Right cardiac atrium (tissue), 5 donors: ENCODE measurements at regions not wholly inside any gene's neighbourhood (a gene's known extent, or its start where the extent isn't known, plus 50 kb on each side); places are given as distances from the start of the nearest gene placed in this dataset.
A peak's percentile ranks its signal among the peaks of the same experiment; 100 is the strongest.

Experiments
- ATAC-seq, 2 donors: fragments of 200-7000 bp; cut with Tn5 transposase; one replicate each; pipeline versions ENCODE4 v1.8.0 to v1.9.1; 2020; ENCODE audit warnings: moderate library complexity in 2 of 2, mild to moderate bottlenecking in 1 of 2
- DNase-seq, 3 donors: peaks; one replicate each; pipeline ENCODE4 v3.0.0-alpha.2; 2020
- H3K27ac ChIP-seq: one replicate; pipeline ENCODE4 v1.5.1; 2013; ENCODE audit warnings: mild to moderate bottlenecking, low read length, control low read depth, moderate library complexity
- H3K27me3 ChIP-seq: one replicate; pipeline ENCODE4 v1.6.1; 2013; ENCODE audit not compliant: control insufficient read depth, insufficient read depth
- H3K4me1 ChIP-seq: one replicate; pipeline ENCODE4 v1.6.1; 2013; ENCODE audit warnings: low read length; ENCODE audit not compliant: control insufficient read depth, insufficient read depth
- H3K4me3 ChIP-seq: one replicate; pipeline ENCODE4 v1.5.1; 2013; ENCODE audit warnings: low read length, control low read depth
- H3K9me3 ChIP-seq: one replicate; pipeline ENCODE4 v1.6.1; 2013; ENCODE audit warnings: low read length; ENCODE audit not compliant: control insufficient read depth
- WGBS: extraction: QIAGEN DNeasy Blood & Tissue Kit; methylation state at CpG from one replicate; pipeline ENCODE4 v1.1.7; 2013; 5-methylcytosine and 5-hydroxymethylcytosine counted together
- intact Hi-C, 4 donors: fragments of 100-400 bp; cut with DNase I; formaldehyde crosslinking; loops; one replicate each; pipeline versions ENCODE4 v1.11.0 to v1.14.0; 2022 to 2023
- donor health status: healthy with polysubstance abuse.
- donor health status: DM: no; HTN: yes; CAD: no.
- donor health status: DM: no; HTN: no; CAD: no.
- donor health status: DM: no; HTN: yes; CAD: no; lungs with severe emphysema.
- donor health status: DM: yes; HTN: yes; CAD: no.

GRCh38 chr15:94917068-94917467, 685.7 kb downstream of the MCTP2 start:
- no peaks in the 10 kb centered on the region for H3K4me1 ChIP-seq
- DNase-seq (no peak), ATAC-seq (no peak)
- intact Hi-C loops = no loop called here
- no peak overlapping the region for H3K4me3 ChIP-seq
- H3K27me3 ChIP-seq = no peaks in the 10 kb centered on the region
- 55% methylated on average over 5 of the region's 5 CpGs for WGBS
- no peak overlapping the region for H3K27ac ChIP-seq
- no peaks in the 10 kb centered on the region for H3K9me3 ChIP-seq

- Histone ChIP-seq H3K4me1 (no peaks in the 10 kb centered on the region), H3K4me3 (no peak overlapping the region), H3K9me3 (no peaks in the 10 kb centered on the region), H3K27me3 (no peaks in the 10 kb centered on the region), H3K27ac (no peak overlapping the region)
- 30% methylated on average over 6 of the region's 6 CpGs for WGBS
- DNase-seq = no peak
- intact Hi-C loops = no loop called here
- ATAC-seq = no peak
Observed at GRCh38 chr15:94921936-94922335, 690.6 kb downstream of the MCTP2 start.

GRCh38 chr15:94924057-94924456, 692.7 kb downstream of the MCTP2 start:
- Histone ChIP-seq H3K4me3 (no peak overlapping the region), H3K4me1 (no peaks in the 10 kb centered on the region), H3K27me3 (no peaks in the 10 kb centered on the region), H3K27ac (no peak overlapping the region), H3K9me3 (no peaks in the 10 kb centered on the region)
- peak in 1 of 2 donors; percentile 82 for ATAC-seq
- WGBS = 60% methylated on average over 3 of the region's 3 CpGs
- intact Hi-C loops = no loop called here
- DNase-seq = peak; percentile 17 to 63 (median 36)

- 66% methylated on average over 9 of the region's 9 CpGs for WGBS
- no peak overlapping the region for H3K4me3 ChIP-seq
- intact Hi-C loops = no loop called here
- no peaks in the 10 kb centered on the region for H3K27me3 ChIP-seq
- DNase-seq = peak; percentile 53 to 75 (median 62)
- ATAC-seq = peak; percentile 44 to 59
- H3K4me1 ChIP-seq = no peaks in the 10 kb centered on the region
- H3K9me3 ChIP-seq = no peaks in the 10 kb centered on the region
- H3K27ac ChIP-seq = no peak overlapping the region
Observed at GRCh38 chr15:94924971-94925598, 693.7 kb downstream of the MCTP2 start.

- H3K27ac ChIP-seq = no peak overlapping the region
- H3K4me1 ChIP-seq = no peaks in the 10 kb centered on the region
- H3K27me3 ChIP-seq = no peaks in the 10 kb centered on the region
- 85% methylated on average over 3 of the region's 3 CpGs for WGBS
- no peaks in the 10 kb centered on the region for H3K9me3 ChIP-seq
- no peak for DNase-seq
- no peak overlapping the region for H3K4me3 ChIP-seq
- ATAC-seq = no peak
- intact Hi-C loops = no loop called here
Observed at GRCh38 chr15:94925680-94926079, 694.3 kb downstream of the MCTP2 start.

- H3K4me3 ChIP-seq = no peak overlapping the region
- H3K27ac ChIP-seq = no peak overlapping the region
- H3K4me1 ChIP-seq = no peaks in the 10 kb centered on the region
- intact Hi-C loops = no loop called here
- H3K9me3 ChIP-seq = no peaks in the 10 kb centered on the region
- ATAC-seq (no peak), DNase-seq (no peak)
- H3K27me3 ChIP-seq = no peaks in the 10 kb centered on the region
- 79% methylated on average over 3 of the region's 3 CpGs for WGBS
Observed at GRCh38 chr15:94927003-94927402, 695.6 kb downstream of the MCTP2 start.

- peak in 1 of 2 donors; percentile 69 for ATAC-seq
- Histone ChIP-seq H3K9me3 (no peaks in the 10 kb centered on the region), H3K27ac (no peak overlapping the region), H3K4me1 (no peaks in the 10 kb centered on the region), H3K4me3 (no peak overlapping the region), H3K27me3 (no peaks in the 10 kb centered on the region)
- intact Hi-C loops = no loop called here
- 61% methylated on average over 3 of the region's 3 CpGs for WGBS
- DNase-seq = peak in 2 of 3 donors; percentile 40 to 41
Observed at GRCh38 chr15:94929282-94929681, 697.9 kb downstream of the MCTP2 start.

- Histone ChIP-seq H3K27me3 (no peaks in the 10 kb centered on the region), H3K9me3 (no peaks in the 10 kb centered on the region), H3K27ac (no peak overlapping the region), H3K4me3 (no peak overlapping the region), H3K4me1 (no peaks in the 10 kb centered on the region)
- 67% methylated on average over 4 of the region's 4 CpGs for WGBS
- no peak for DNase-seq
- intact Hi-C loops = no loop called here
- ATAC-seq = no peak
Observed at GRCh38 chr15:94930441-94930840, 699.1 kb downstream of the MCTP2 start.

GRCh38 chr15:94930960-94931359, 699.6 kb downstream of the MCTP2 start:
- intact Hi-C loops = no loop called here
- no peak for ATAC-seq
- 74% methylated on average over 4 of the region's 4 CpGs for WGBS
- no peak for DNase-seq
- no peaks in the 10 kb centered on the region for H3K4me1 ChIP-seq
- H3K9me3 ChIP-seq = no peaks in the 10 kb centered on the region
- no peaks in the 10 kb centered on the region for H3K27me3 ChIP-seq
- no peak overlapping the region for H3K27ac ChIP-seq
- no peak overlapping the region for H3K4me3 ChIP-seq

GRCh38 chr15:94934440-94934839, 703.1 kb downstream of the MCTP2 start:
- Histone ChIP-seq H3K4me3 (no peak overlapping the region), H3K4me1 (no peaks in the 10 kb centered on the region), H3K27ac (no peak overlapping the region), H3K9me3 (no peaks in the 10 kb centered on the region), H3K27me3 (no peaks in the 10 kb centered on the region)
- ATAC-seq (no peak), DNase-seq (no peak)
- WGBS = 93% methylated on average over 3 of the region's 3 CpGs
- intact Hi-C loops = no loop called here

- Histone ChIP-seq H3K4me1 (no peaks in the 10 kb centered on the region), H3K4me3 (no peak overlapping the region), H3K27me3 (no peaks in the 10 kb centered on the region), H3K9me3 (no peaks in the 10 kb centered on the region), H3K27ac (no peak overlapping the region)
- no peak for DNase-seq
- ATAC-seq = no peak
- intact Hi-C loops = no loop called here
- WGBS = 89% methylated on average over 2 of the region's 2 CpGs
Observed at GRCh38 chr15:94937242-94937641, 705.9 kb downstream of the MCTP2 start.

GRCh38 chr15:94943888-94944287, 712.5 kb downstream of the MCTP2 start:
- no peak overlapping the region for H3K27ac ChIP-seq
- no peak for ATAC-seq

More at GRCh38 chr15:94943888-94944287, 712.5 kb downstream of the MCTP2 start:
- Histone ChIP-seq H3K9me3 (no peaks in the 10 kb centered on the region), H3K4me1 (no peaks in the 10 kb centered on the region), H3K4me3 (no peak overlapping the region), H3K27me3 (no peaks in the 10 kb centered on the region)
- intact Hi-C loops = no loop called here
- DNase-seq = no peak
